Lung (tissue), 11 donors: ENCODE measurements at regions not wholly inside any gene's neighbourhood (a gene's known extent, or its start where the extent isn't known, plus 50 kb on each side); places are given as distances from the start of the nearest gene placed in this dataset.
"Not testable (repeated sequence)": the region's sequence is repeated elsewhere in the genome, so short reads cannot be mapped to it uniquely, and the experiment has no call there.

Experiments used
- ATAC-seq: fragments of 200-7000 bp; cut with Tn5 transposase; one replicate; pipeline ENCODE4 v1.9.1; 2020; ENCODE audit warnings: moderate number of reproducible peaks; ENCODE audit not compliant: insufficient read depth, low FRiP score
- DNase-seq, 3 donors: peaks; one replicate each; pipeline ENCODE4 v3.0.0-alpha.2; 2013 to 2017
- H3K27ac ChIP-seq, 2 donors: one replicate each; pipeline ENCODE4 v1.5.1; 2013; ENCODE audit warnings: mild to moderate bottlenecking in 2 of 2, moderate library complexity in 2 of 2, control low read depth in 1 of 2, inconsistent platforms in 1 of 2, low read depth in 1 of 2, low read length in 1 of 2
- H3K27me3 ChIP-seq, 3 donors: one replicate each; pipeline ENCODE4 v1.5.1; 2013; ENCODE audit warnings: low read length in 2 of 3; ENCODE audit not compliant: control insufficient read depth in 3 of 3, insufficient read depth in 3 of 3
- H3K36me3 ChIP-seq, 4 donors: one replicate each; pipeline ENCODE4 v1.5.1; 2013; ENCODE audit warnings: low read length in 4 of 4, mild to moderate bottlenecking in 1 of 4, moderate library complexity in 1 of 4; ENCODE audit not compliant: control insufficient read depth in 4 of 4, insufficient read depth in 4 of 4
- H3K4me1 ChIP-seq, 5 donors: one replicate each; pipeline ENCODE4 v1.5.1; 2013; ENCODE audit warnings: low read length in 5 of 5, mild to moderate bottlenecking in 2 of 5, moderate library complexity in 1 of 5; ENCODE audit not compliant: control insufficient read depth in 5 of 5, insufficient read depth in 5 of 5
- H3K4me3 ChIP-seq: one replicate; pipeline ENCODE4 v1.5.1; 2013; ENCODE audit warnings: mild to moderate bottlenecking, control low read depth, moderate library complexity
- H3K9ac ChIP-seq, 2 donors: one replicate each; pipeline ENCODE4 v1.5.1; 2013; ENCODE audit warnings: low read length in 2 of 2, control low read depth in 1 of 2; ENCODE audit not compliant: insufficient read depth in 1 of 2
- H3K9me3 ChIP-seq, 4 donors: one replicate each; pipeline ENCODE4 v1.5.1; 2013; ENCODE audit warnings: low read length in 3 of 4, mild to moderate bottlenecking in 1 of 4, moderate library complexity in 1 of 4; ENCODE audit not compliant: control insufficient read depth in 4 of 4, insufficient read depth in 3 of 4
- WGBS, 2 donors: extraction: QIAGEN DNeasy Blood & Tissue Kit; methylation state at CpG; one replicate each; pipeline ENCODE4 v1.1.7; 2013; 5-methylcytosine and 5-hydroxymethylcytosine counted together
- TF ChIP-seq, protein P1 (sequence below): IDR thresholded peaks from 2 replicates; pipeline ENCODE4 v1.5.1; 2012; ENCODE audit warnings: mild to moderate bottlenecking; ENCODE audit errors: control extremely low read depth, extremely low read depth
- donor health status: control.
- donor health status: control.
- donor health status: Bipolar disorder and iron deficiency.
- donor health status: healthy.
- donor health status: DM: yes; HTN: yes; CAD: no.

DNA sequence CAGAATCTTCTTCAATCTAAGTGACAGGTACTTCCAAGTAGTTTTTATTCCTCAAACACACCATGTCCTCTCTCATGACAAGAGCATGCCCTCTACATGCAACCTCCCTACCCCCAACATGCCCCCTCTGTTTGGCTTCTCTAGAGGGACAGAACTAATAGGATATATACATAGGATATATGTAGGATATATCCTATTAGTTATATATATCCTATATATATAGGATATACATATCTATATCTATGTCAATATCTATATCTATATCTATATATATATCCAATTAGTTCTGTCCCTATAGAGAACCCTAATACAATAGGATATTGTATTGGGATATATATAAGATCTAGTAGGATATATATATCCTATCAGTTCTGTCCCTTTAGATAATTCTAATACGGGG lies 701.9 kb upstream of the MIR17HG start:
- Histone ChIP-seq H3K4me3 (no peak overlapping the region), H3K27ac (no peak overlapping the region), H3K4me1 (no peaks in the 10 kb centered on the region), H3K9ac (no peak overlapping the region), H3K36me3 (no peaks in the 10 kb centered on the region), H3K27me3 (no peaks in the 10 kb centered on the region), H3K9me3 (no peaks in the 10 kb centered on the region)
- DNase-seq (no peak), ATAC-seq (no peak)
- WGBS, 2 donors: 93 to 94% methylated on average over 1 of the region's 1 CpG
- TF ChIP-seq, protein P1, sequence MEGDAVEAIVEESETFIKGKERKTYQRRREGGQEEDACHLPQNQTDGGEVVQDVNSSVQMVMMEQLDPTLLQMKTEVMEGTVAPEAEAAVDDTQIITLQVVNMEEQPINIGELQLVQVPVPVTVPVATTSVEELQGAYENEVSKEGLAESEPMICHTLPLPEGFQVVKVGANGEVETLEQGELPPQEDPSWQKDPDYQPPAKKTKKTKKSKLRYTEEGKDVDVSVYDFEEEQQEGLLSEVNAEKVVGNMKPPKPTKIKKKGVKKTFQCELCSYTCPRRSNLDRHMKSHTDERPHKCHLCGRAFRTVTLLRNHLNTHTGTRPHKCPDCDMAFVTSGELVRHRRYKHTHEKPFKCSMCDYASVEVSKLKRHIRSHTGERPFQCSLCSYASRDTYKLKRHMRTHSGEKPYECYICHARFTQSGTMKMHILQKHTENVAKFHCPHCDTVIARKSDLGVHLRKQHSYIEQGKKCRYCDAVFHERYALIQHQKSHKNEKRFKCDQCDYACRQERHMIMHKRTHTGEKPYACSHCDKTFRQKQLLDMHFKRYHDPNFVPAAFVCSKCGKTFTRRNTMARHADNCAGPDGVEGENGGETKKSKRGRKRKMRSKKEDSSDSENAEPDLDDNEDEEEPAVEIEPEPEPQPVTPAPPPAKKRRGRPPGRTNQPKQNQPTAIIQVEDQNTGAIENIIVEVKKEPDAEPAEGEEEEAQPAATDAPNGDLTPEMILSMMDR: no peak

DNA sequence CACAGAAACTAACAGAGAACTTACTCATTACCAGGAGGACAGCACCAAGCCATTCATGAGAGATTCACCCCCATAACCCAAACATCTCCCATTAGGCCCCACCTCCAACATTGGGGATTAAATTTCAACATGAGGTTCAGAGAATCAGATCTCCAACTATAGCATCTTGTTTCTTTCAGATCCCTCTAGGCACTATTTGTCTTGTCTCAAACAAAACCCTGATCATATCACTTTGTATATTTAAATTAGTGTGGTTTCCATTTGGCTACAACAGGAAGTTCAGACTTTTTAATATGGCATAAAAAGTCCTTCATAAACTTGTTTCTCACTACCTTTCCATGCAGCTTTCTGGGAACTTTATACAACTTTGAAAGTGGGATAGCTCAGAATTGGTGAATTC lies 699.0 kb upstream of the MIR17HG start:
- TF ChIP-seq, protein P1: no peak
- no peaks in the 10 kb centered on the region for H3K36me3 ChIP-seq
- no peak overlapping the region for H3K27ac ChIP-seq
- DNase-seq (no peak), ATAC-seq (no peak)
- H3K9me3 ChIP-seq: peaks cover 0 to 7% (median 3%) of the 10 kb centered on the region in 4 donors
- no peak overlapping the region for H3K9ac ChIP-seq
- H3K4me1 ChIP-seq: no peaks in the 10 kb centered on the region
- H3K27me3 ChIP-seq: no peaks in the 10 kb centered on the region
- no peak overlapping the region for H3K4me3 ChIP-seq

DNA sequence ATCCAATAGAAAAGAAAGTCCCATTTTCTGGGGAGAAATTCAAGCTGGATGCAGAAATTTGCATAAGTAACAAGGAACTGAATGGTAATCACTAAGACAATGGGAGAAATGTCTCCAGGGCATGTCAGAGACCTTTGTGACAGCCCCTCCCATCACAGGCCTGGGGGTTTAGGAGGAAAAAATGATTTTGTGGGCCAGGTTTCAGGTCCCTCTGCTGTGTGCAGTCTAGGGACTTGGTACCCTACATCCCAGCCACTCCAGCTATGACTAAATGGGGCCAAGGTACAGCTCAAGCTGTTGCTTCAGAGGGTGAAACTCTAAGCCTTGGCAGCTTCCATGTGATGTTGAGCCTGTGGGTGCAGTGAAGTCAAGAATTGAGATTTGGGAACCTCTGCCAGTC lies 695.5 kb upstream of the MIR17HG start:
- Histone ChIP-seq H3K27me3 (no peaks in the 10 kb centered on the region), H3K9ac (no peak overlapping the region), H3K36me3 (no peaks in the 10 kb centered on the region), H3K4me3 (no peak overlapping the region), H3K4me1 (no peaks in the 10 kb centered on the region), H3K9me3 (peaks cover 0 to 7% (median 3%) of the 10 kb centered on the region in 4 donors), H3K27ac (no peak overlapping the region)
- DNase-seq (no peak), ATAC-seq (no peak)
- TF ChIP-seq, protein P1: no peak

DNA sequence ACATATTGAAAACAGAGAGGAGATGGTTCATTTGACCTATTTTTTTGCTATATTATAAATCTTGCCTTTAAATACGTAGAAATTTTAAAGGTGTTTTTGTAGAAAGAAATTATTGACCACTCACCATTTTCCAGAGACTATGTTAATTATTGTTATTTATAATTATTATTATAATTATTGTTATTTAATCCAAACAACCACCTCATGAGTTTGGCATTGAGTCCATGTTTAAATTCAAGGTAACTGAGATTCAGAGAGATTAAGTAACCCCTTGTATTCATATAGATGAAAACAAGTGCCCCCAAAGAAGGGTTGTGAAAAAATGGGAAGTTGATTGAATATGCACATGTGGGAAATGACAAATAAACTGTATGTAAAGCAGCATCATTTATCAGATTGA lies 692.5 kb upstream of the MIR17HG start:
- TF ChIP-seq, protein P1: no peak
- Histone ChIP-seq H3K27me3 (no peaks in the 10 kb centered on the region), H3K9me3 (peaks cover 0 to 14% (median 3%) of the 10 kb centered on the region in 4 donors), H3K4me1 (no peaks in the 10 kb centered on the region), H3K27ac (no peak overlapping the region), H3K4me3 (no peak overlapping the region), H3K9ac (no peak overlapping the region), H3K36me3 (no peaks in the 10 kb centered on the region)
- DNase-seq (no peak), ATAC-seq (no peak)
- WGBS, 2 donors: 98% methylated on average over 1 of the region's 1 CpG

DNA sequence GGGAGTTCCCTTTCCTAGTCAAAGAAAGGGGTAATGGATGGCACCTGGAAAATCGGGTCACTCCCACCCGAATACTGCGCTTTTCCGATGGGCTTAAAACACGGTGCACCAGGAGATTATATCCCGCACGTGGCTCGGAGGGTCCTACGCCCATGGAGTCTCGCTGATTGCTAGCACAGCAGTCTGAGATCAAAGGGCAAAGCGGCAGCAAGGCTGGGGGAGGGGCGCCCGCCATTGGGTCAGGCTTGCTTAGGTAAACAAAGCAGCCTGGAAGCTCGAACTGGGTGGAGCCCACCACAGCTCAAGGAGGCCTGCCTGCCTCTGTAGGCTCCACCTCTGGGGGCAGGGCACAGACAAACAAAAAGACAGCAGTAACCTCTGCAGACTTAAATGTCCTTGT lies 683.3 kb upstream of the MIR17HG start:
- not testable (repeated sequence) for H3K36me3 ChIP-seq, H3K27ac ChIP-seq, H3K4me3 ChIP-seq, DNase-seq, H3K9me3 ChIP-seq, H3K27me3 ChIP-seq, H3K9ac ChIP-seq, H3K4me1 ChIP-seq, ATAC-seq
- 88 to 89% methylated on average over 13 to 14 of the region's 14 CpGs for WGBS, 2 donors
